Activated naive CD4-positive, alpha-beta T cell treated with anti-CD3 and anti-CD28 coated beads, Interleukin-2, amount 50 U/mL, for 24 hours (primary cell): ENCODE measurements at regions not wholly inside any gene's neighbourhood (a gene's known extent, or its start where the extent isn't known, plus 50 kb on each side); places are given as distances from the start of the nearest gene placed in this dataset.

Experiments used
- H3K27ac Mint-ChIP-seq: one replicate; pipeline ENCODE4 v1.8.0; 2021; ENCODE audit warnings: mild to moderate bottlenecking, mixed read lengths
- H3K27me3 Mint-ChIP-seq: one replicate; pipeline ENCODE4 v1.8.0; 2021; ENCODE audit warnings: mixed read lengths
- H3K36me3 Mint-ChIP-seq: one replicate; pipeline ENCODE4 v1.8.0; 2021; ENCODE audit warnings: mixed read lengths
- H3K4me1 Mint-ChIP-seq: one replicate; pipeline ENCODE4 v1.8.0; 2021; ENCODE audit warnings: mixed read lengths
- H3K4me3 Mint-ChIP-seq: one replicate; pipeline ENCODE4 v1.8.0; 2021; ENCODE audit warnings: mild to moderate bottlenecking, mixed read lengths
- H3K9me3 Mint-ChIP-seq: one replicate; pipeline ENCODE4 v1.8.0; 2021; ENCODE audit warnings: mixed read lengths

GRCh38 chr9:8262625-8263622, 463.3 kb upstream of the DMAC1 start:
- no peak overlapping the region for H3K27ac Mint-ChIP-seq
- no peak overlapping the region for H3K4me3 Mint-ChIP-seq
- H3K9me3 Mint-ChIP-seq = no peaks in the 10 kb centered on the region
- H3K36me3 Mint-ChIP-seq = no peaks in the 10 kb centered on the region
- H3K4me1 Mint-ChIP-seq = no peaks in the 10 kb centered on the region
- H3K27me3 Mint-ChIP-seq = no peaks in the 10 kb centered on the region

GRCh38 chr9:8261737-8262136, 462.2 kb upstream of the DMAC1 start:
- no peaks in the 10 kb centered on the region for H3K36me3 Mint-ChIP-seq
- H3K4me3 Mint-ChIP-seq = no peak overlapping the region
- H3K27ac Mint-ChIP-seq = no peak overlapping the region
- no peaks in the 10 kb centered on the region for H3K27me3 Mint-ChIP-seq
- H3K9me3 Mint-ChIP-seq = no peaks in the 10 kb centered on the region
- H3K4me1 Mint-ChIP-seq = no peaks in the 10 kb centered on the region

GRCh38 chr9:8259028-8259427, 459.4 kb upstream of the DMAC1 start:
- Mint-ChIP-seq H3K36me3 (no peaks in the 10 kb centered on the region), H3K4me3 (no peak overlapping the region), H3K27me3 (no peaks in the 10 kb centered on the region), H3K27ac (no peak overlapping the region), H3K9me3 (no peaks in the 10 kb centered on the region), H3K4me1 (no peaks in the 10 kb centered on the region)

GRCh38 chr9:8256880-8257279, 457.3 kb upstream of the DMAC1 start:
- Mint-ChIP-seq H3K4me1 (no peaks in the 10 kb centered on the region), H3K27ac (no peak overlapping the region), H3K27me3 (no peaks in the 10 kb centered on the region), H3K9me3 (no peaks in the 10 kb centered on the region), H3K4me3 (no peak overlapping the region), H3K36me3 (no peaks in the 10 kb centered on the region)

GRCh38 chr9:8255850-8256249, 456.3 kb upstream of the DMAC1 start:
- Mint-ChIP-seq H3K4me1 (no peaks in the 10 kb centered on the region), H3K36me3 (no peaks in the 10 kb centered on the region), H3K4me3 (no peak overlapping the region), H3K9me3 (no peaks in the 10 kb centered on the region), H3K27me3 (no peaks in the 10 kb centered on the region), H3K27ac (no peak overlapping the region)

- Mint-ChIP-seq H3K4me1 (no peaks in the 10 kb centered on the region), H3K36me3 (no peaks in the 10 kb centered on the region), H3K27me3 (no peaks in the 10 kb centered on the region), H3K9me3 (no peaks in the 10 kb centered on the region), H3K27ac (no peak overlapping the region), H3K4me3 (no peak overlapping the region)
Observed at GRCh38 chr9:8254541-8254940, 455.0 kb upstream of the DMAC1 start.

- Mint-ChIP-seq H3K36me3 (no peaks in the 10 kb centered on the region), H3K27ac (no peak overlapping the region), H3K4me3 (no peak overlapping the region), H3K27me3 (peaks cover 4% of the 10 kb centered on the region), H3K4me1 (no peaks in the 10 kb centered on the region), H3K9me3 (no peaks in the 10 kb centered on the region)
Observed at GRCh38 chr9:8252445-8252844, 452.9 kb upstream of the DMAC1 start.

- Mint-ChIP-seq H3K27ac (no peak overlapping the region), H3K27me3 (peaks cover 5% of the 10 kb centered on the region), H3K9me3 (no peaks in the 10 kb centered on the region), H3K4me1 (no peaks in the 10 kb centered on the region), H3K4me3 (no peak overlapping the region), H3K36me3 (no peaks in the 10 kb centered on the region)
Observed at GRCh38 chr9:8251566-8251965, 452.0 kb upstream of the DMAC1 start.

- Mint-ChIP-seq H3K27ac (no peak overlapping the region), H3K4me3 (no peak overlapping the region), H3K4me1 (no peaks in the 10 kb centered on the region), H3K27me3 (peaks cover 9% of the 10 kb centered on the region), H3K9me3 (no peaks in the 10 kb centered on the region), H3K36me3 (no peaks in the 10 kb centered on the region)
Observed at GRCh38 chr9:8244505-8245092, 445.0 kb upstream of the DMAC1 start.

GRCh38 chr9:8241201-8241600, 441.6 kb upstream of the DMAC1 start:
- Mint-ChIP-seq H3K4me3 (no peak overlapping the region), H3K27ac (no peak overlapping the region), H3K27me3 (peaks cover 8% of the 10 kb centered on the region), H3K9me3 (no peaks in the 10 kb centered on the region), H3K4me1 (no peaks in the 10 kb centered on the region), H3K36me3 (no peaks in the 10 kb centered on the region)

- no peak overlapping the region for H3K4me3 Mint-ChIP-seq
- no peaks in the 10 kb centered on the region for H3K4me1 Mint-ChIP-seq
- peaks cover 8% of the 10 kb centered on the region for H3K27me3 Mint-ChIP-seq
- no peaks in the 10 kb centered on the region for H3K9me3 Mint-ChIP-seq
- H3K36me3 Mint-ChIP-seq = no peaks in the 10 kb centered on the region
- H3K27ac Mint-ChIP-seq = no peak overlapping the region
Observed at GRCh38 chr9:8237096-8237495, 437.5 kb upstream of the DMAC1 start.

- Mint-ChIP-seq H3K4me3 (no peak overlapping the region), H3K4me1 (no peaks in the 10 kb centered on the region), H3K36me3 (no peaks in the 10 kb centered on the region), H3K9me3 (no peaks in the 10 kb centered on the region), H3K27me3 (peaks cover 4% of the 10 kb centered on the region), H3K27ac (no peak overlapping the region)
Observed at GRCh38 chr9:8235489-8235888, 435.9 kb upstream of the DMAC1 start.

- H3K4me1 Mint-ChIP-seq = no peaks in the 10 kb centered on the region
- H3K27me3 Mint-ChIP-seq = peaks cover 4% of the 10 kb centered on the region
- no peaks in the 10 kb centered on the region for H3K36me3 Mint-ChIP-seq
- no peak overlapping the region for H3K27ac Mint-ChIP-seq
- H3K9me3 Mint-ChIP-seq = no peaks in the 10 kb centered on the region
- H3K4me3 Mint-ChIP-seq = no peak overlapping the region
Observed at GRCh38 chr9:8234316-8234715, 434.7 kb upstream of the DMAC1 start.

- no peak overlapping the region for H3K4me3 Mint-ChIP-seq
- H3K4me1 Mint-ChIP-seq = no peaks in the 10 kb centered on the region
- no peaks in the 10 kb centered on the region for H3K36me3 Mint-ChIP-seq
- H3K9me3 Mint-ChIP-seq = no peaks in the 10 kb centered on the region
- H3K27me3 Mint-ChIP-seq = peaks cover 1% of the 10 kb centered on the region
- H3K27ac Mint-ChIP-seq = no peak overlapping the region
Observed at GRCh38 chr9:8232726-8233125, 433.1 kb upstream of the DMAC1 start.

- H3K27ac Mint-ChIP-seq = no peak overlapping the region
- H3K27me3 Mint-ChIP-seq = no peaks in the 10 kb centered on the region
- no peaks in the 10 kb centered on the region for H3K9me3 Mint-ChIP-seq
- H3K36me3 Mint-ChIP-seq = no peaks in the 10 kb centered on the region
- no peak overlapping the region for H3K4me3 Mint-ChIP-seq
- no peaks in the 10 kb centered on the region for H3K4me1 Mint-ChIP-seq
Observed at GRCh38 chr9:8229226-8229625, 429.6 kb upstream of the DMAC1 start.

- Mint-ChIP-seq H3K27me3 (no peaks in the 10 kb centered on the region), H3K4me1 (no peaks in the 10 kb centered on the region), H3K9me3 (no peaks in the 10 kb centered on the region)
Observed at GRCh38 chr9:8224381-8224801, 424.8 kb upstream of the DMAC1 start.

More at GRCh38 chr9:8224381-8224801, 424.8 kb upstream of the DMAC1 start:
- Mint-ChIP-seq H3K27ac (no peak overlapping the region), H3K36me3 (no peaks in the 10 kb centered on the region), H3K4me3 (no peak overlapping the region)
